Loucy (cell line): ENCODE measurements at regions not wholly inside any gene's neighbourhood (a gene's known extent, or its start where the extent isn't known, plus 50 kb on each side); places are given as distances from the start of the nearest gene placed in this dataset.

Source experiments
- EZH2phosphoT487 ChIP-seq: fragments of 200-600 bp; IDR thresholded peaks from 2 replicates; pipeline ENCODE4 v1.6.1; 2018; ENCODE audit warnings: antibody characterized with exemption, mild to moderate bottlenecking, moderate library complexity, borderline replicate concordance
- TF ChIP-seq, protein P1 (sequence below): fragments of 200-600 bp; sonication (generic); conservative IDR thresholded peaks from 2 replicates; pipeline ENCODE4 v1.5.1; 2014; ENCODE audit warnings: mild to moderate bottlenecking, antibody characterized with exemption, low read length

DNA sequence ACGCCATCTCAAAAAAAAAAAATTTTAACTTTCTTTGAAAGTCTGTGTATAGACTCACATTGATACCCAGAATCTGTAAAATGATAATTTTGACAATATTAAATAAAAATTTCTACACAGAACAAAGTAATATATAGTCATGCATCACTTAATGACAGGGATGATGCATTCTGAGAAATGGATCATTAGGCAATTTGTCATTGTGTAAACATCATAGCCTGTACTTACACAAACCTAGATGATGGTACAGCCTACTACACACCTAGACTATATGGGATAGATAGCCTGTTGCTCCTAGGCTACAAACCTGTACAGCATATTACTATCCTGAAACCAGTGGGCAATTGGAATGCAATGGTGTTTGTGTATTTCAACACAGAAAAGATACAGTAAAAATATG lies 107.7 kb downstream of the BLTP1 start:
- TF ChIP-seq, protein P1, sequence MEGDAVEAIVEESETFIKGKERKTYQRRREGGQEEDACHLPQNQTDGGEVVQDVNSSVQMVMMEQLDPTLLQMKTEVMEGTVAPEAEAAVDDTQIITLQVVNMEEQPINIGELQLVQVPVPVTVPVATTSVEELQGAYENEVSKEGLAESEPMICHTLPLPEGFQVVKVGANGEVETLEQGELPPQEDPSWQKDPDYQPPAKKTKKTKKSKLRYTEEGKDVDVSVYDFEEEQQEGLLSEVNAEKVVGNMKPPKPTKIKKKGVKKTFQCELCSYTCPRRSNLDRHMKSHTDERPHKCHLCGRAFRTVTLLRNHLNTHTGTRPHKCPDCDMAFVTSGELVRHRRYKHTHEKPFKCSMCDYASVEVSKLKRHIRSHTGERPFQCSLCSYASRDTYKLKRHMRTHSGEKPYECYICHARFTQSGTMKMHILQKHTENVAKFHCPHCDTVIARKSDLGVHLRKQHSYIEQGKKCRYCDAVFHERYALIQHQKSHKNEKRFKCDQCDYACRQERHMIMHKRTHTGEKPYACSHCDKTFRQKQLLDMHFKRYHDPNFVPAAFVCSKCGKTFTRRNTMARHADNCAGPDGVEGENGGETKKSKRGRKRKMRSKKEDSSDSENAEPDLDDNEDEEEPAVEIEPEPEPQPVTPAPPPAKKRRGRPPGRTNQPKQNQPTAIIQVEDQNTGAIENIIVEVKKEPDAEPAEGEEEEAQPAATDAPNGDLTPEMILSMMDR: no peak
- TF ChIP-seq EZH2phosphoT487: no peak
